ENCODE measurements at regions not wholly inside any gene's neighbourhood (a gene's known extent, or its start where the extent isn't known, plus 50 kb on each side); places are given as distances from the start of the nearest gene placed in this dataset.

DNA sequence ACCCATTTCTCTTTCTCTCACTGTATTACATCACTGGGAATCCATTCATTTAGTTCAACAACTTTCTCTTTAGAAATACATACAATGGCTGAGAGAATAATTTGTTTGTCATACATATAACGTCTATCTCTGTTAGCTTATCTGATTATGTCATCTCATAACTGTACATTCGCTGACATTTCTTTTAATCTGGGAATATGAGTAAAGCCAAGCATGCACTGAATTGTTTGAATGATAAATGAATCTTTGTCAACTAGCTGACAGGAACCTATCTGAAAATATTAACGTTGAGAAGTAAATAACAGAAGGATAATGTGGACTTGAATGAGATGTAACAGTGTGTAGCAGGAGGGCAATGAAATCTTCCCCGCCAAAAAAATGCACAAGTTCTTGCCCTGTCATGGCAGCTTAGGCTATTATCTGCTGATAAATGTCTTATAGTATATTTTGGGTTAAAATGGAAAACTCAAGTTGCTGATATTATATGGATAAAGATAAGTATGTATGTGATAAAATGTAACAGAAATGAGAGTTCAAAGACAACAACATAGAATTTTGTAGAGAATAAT, 581.2 kb upstream of the ADGRB3 start:
- Histone ChIP-seq H2AFZ (ENCODE audit: low read depth, low read length) (no peak overlapping the region), H3K4me3 (ENCODE audit: low read length) (no peak overlapping the region), H3K27me3 (ENCODE audit: insufficient read depth, low read length) (no peaks in the 10 kb centered on the region), H3K9me3 (ENCODE audit: low read length) (no peaks in the 10 kb centered on the region), H3K36me3 (ENCODE audit: insufficient read depth, low read length) (no peaks in the 10 kb centered on the region), H3K4me1 (ENCODE audit: insufficient read depth, low read length) (no peaks in the 10 kb centered on the region)

- Histone ChIP-seq H2AFZ (ENCODE audit: low read depth, low read length) (no peak overlapping the region), H3K4me3 (ENCODE audit: low read length) (no peak overlapping the region), H3K9me3 (ENCODE audit: low read length) (no peaks in the 10 kb centered on the region), H3K36me3 (ENCODE audit: insufficient read depth, low read length) (no peaks in the 10 kb centered on the region), H3K27me3 (ENCODE audit: insufficient read depth, low read length) (no peaks in the 10 kb centered on the region), H3K4me1 (ENCODE audit: insufficient read depth, low read length) (no peaks in the 10 kb centered on the region)
Measured at GRCh38 chr6:68052234-68052633, 582.8 kb upstream of the ADGRB3 start.

DNA sequence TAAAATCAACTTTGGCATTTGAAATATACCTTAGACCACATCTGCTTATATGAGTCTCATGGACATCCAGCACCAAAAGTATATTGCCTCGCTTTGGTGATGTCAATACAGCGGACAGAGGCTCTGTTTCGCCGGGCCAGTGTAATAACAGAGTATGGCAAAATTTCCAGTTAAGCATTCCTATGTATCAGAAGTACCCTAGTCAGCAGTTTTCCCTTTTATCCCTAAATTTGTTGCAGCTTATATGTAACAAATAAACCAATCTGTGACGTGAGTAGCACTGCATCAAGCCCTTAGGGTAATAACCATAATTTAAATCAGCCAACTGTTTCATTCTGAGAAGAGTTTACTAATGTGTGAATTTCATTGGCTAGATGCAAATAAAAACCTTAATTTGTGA, 585.5 kb upstream of the ADGRB3 start:
- no peaks in the 10 kb centered on the region for H3K4me1 ChIP-seq (ENCODE audit: insufficient read depth, low read length)
- H3K27me3 ChIP-seq (ENCODE audit: insufficient read depth, low read length): no peaks in the 10 kb centered on the region
- H3K4me3 ChIP-seq (ENCODE audit: low read length): no peak overlapping the region
- H3K9me3 ChIP-seq (ENCODE audit: low read length): no peaks in the 10 kb centered on the region
- no peak overlapping the region for H2AFZ ChIP-seq (ENCODE audit: low read depth, low read length)
- H3K36me3 ChIP-seq (ENCODE audit: insufficient read depth, low read length): no peaks in the 10 kb centered on the region

DNA sequence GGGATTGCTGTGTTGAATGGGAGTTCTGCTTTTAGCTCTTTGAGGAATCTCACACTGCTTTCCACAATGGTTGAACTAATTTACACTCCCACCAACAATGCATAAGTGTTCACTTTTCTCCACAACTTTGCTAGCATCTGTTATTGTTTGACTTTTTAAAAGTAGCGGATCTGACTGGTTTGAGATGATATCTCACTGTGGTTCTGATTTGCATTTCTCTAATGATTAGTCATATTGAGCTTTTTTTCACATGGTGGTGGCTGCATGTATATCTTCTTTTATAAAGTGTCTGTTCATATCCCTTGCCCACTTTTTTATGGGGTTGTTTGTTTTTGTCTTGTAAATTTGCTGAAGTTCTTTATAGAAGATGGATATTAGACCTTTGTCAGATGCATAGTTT, 588.3 kb upstream of the ADGRB3 start:
- Histone ChIP-seq H3K9me3 (ENCODE audit: low read length) (no peaks in the 10 kb centered on the region), H3K4me1 (ENCODE audit: insufficient read depth, low read length) (no peaks in the 10 kb centered on the region), H3K36me3 (ENCODE audit: insufficient read depth, low read length) (no peaks in the 10 kb centered on the region), H3K4me3 (ENCODE audit: low read length) (no peak overlapping the region), H2AFZ (ENCODE audit: low read depth, low read length) (no peak overlapping the region), H3K27me3 (ENCODE audit: insufficient read depth, low read length) (no peaks in the 10 kb centered on the region)

DNA sequence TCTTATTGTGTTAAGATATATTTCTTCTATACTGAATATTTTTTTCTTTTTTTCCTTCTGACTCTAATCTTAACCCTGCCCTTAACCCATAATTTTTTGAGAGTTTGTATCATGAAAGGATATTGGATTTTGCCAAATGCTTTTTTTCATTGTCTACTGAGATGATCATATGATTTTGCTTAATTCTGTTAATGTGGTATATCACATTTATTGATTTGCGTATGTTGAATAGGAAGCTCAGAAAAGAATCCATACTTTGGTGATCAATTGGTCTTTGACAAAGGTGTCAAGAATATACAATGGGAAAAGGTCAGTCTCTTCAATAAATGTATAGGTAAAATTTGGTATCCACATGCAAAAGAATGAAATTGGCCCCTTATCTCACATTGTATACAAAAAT, 588.8 kb upstream of the ADGRB3 start:
- Histone ChIP-seq H3K9me3 (ENCODE audit: low read length) (no peaks in the 10 kb centered on the region), H3K4me1 (ENCODE audit: insufficient read depth, low read length) (no peaks in the 10 kb centered on the region), H3K27me3 (ENCODE audit: insufficient read depth, low read length) (no peaks in the 10 kb centered on the region), H3K36me3 (ENCODE audit: insufficient read depth, low read length) (no peaks in the 10 kb centered on the region), H2AFZ (ENCODE audit: low read depth, low read length) (no peak overlapping the region), H3K4me3 (ENCODE audit: low read length) (no peak overlapping the region)

- Histone ChIP-seq H3K36me3 (ENCODE audit: insufficient read depth, low read length) (no peaks in the 10 kb centered on the region), H3K4me1 (ENCODE audit: insufficient read depth, low read length) (no peaks in the 10 kb centered on the region), H3K4me3 (ENCODE audit: low read length) (no peak overlapping the region), H2AFZ (ENCODE audit: low read depth, low read length) (no peak overlapping the region), H3K27me3 (ENCODE audit: insufficient read depth, low read length) (no peaks in the 10 kb centered on the region), H3K9me3 (ENCODE audit: low read length) (no peaks in the 10 kb centered on the region)
Measured at GRCh38 chr6:68045193-68045592, 589.9 kb upstream of the ADGRB3 start.

GRCh38 chr6:68044264-68044663, 590.8 kb upstream of the ADGRB3 start:
- Histone ChIP-seq H3K36me3 (ENCODE audit: insufficient read depth, low read length) (no peaks in the 10 kb centered on the region), H2AFZ (ENCODE audit: low read depth, low read length) (no peak overlapping the region), H3K4me3 (ENCODE audit: low read length) (no peak overlapping the region), H3K9me3 (ENCODE audit: low read length) (no peaks in the 10 kb centered on the region), H3K27me3 (ENCODE audit: insufficient read depth, low read length) (no peaks in the 10 kb centered on the region), H3K4me1 (ENCODE audit: insufficient read depth, low read length) (no peaks in the 10 kb centered on the region)

DNA sequence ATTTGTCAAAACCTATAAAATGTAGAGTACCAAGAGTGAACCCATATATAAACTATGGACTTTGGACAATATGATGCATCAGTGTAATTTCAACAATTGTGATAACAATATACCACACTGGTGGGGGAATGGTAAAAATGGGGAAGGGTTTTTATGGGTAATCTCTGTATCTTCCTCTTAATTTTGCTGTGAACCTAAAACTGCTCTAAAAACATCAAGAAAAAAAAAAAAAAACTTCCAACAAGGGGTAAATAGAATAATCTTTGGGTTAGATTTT, 592.0 kb upstream of the ADGRB3 start:
- Histone ChIP-seq H3K4me1 (ENCODE audit: insufficient read depth, low read length) (no peaks in the 10 kb centered on the region), H3K36me3 (ENCODE audit: insufficient read depth, low read length) (no peaks in the 10 kb centered on the region), H3K27me3 (ENCODE audit: insufficient read depth, low read length) (no peaks in the 10 kb centered on the region), H2AFZ (ENCODE audit: low read depth, low read length) (no peak overlapping the region), H3K4me3 (ENCODE audit: low read length) (no peak overlapping the region), H3K9me3 (ENCODE audit: low read length) (no peaks in the 10 kb centered on the region)

DNA sequence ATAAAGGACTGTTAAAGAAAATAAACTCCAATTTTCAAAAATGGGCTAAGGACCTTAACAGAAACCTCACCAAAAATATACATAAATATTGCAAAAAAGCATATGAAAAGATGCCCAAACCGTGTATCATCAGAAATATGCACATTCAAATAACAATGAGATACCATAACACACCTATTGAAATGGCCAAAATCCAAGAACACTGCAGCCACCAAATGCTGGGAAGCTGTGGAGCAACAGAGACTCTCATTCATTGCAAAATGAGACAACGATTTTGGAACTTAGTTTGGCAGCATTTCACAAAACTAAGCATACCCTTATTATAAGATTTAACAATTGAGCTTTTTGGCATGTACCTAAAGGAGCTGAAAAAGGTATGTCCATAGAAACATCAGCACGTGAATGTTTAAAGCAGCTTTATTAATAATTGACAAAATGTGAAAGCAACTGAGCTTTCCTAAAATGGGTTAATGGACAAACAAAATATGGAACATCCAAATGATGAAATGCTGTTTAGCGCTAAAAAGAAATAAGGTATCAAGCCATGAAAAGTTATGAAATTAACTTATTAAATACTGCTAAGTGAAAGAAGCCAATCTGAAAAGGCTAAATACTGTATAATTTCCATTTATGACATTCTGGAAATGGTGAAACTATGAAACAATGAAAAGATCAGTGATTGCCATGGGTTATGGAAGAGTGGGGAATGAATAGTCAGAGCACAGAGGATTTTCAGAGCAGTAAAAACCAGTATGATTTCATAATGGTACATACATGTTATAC, 592.6 kb upstream of the ADGRB3 start:
- H3K4me1 ChIP-seq (ENCODE audit: insufficient read depth, low read length): no peaks in the 10 kb centered on the region
- H3K4me3 ChIP-seq (ENCODE audit: low read length): no peak overlapping the region
- no peaks in the 10 kb centered on the region for H3K27me3 ChIP-seq (ENCODE audit: insufficient read depth, low read length)
- no peaks in the 10 kb centered on the region for H3K36me3 ChIP-seq (ENCODE audit: insufficient read depth, low read length)
- no peak overlapping the region for H2AFZ ChIP-seq (ENCODE audit: low read depth, low read length)
- no peaks in the 10 kb centered on the region for H3K9me3 ChIP-seq (ENCODE audit: low read length)

- H3K27me3 ChIP-seq (ENCODE audit: insufficient read depth, low read length): no peaks in the 10 kb centered on the region
- H2AFZ ChIP-seq (ENCODE audit: low read depth, low read length): no peak overlapping the region
- no peak overlapping the region for H3K4me3 ChIP-seq (ENCODE audit: low read length)
- no peaks in the 10 kb centered on the region for H3K36me3 ChIP-seq (ENCODE audit: insufficient read depth, low read length)
- H3K9me3 ChIP-seq (ENCODE audit: low read length): no peaks in the 10 kb centered on the region
- H3K4me1 ChIP-seq (ENCODE audit: insufficient read depth, low read length): no peaks in the 10 kb centered on the region
Measured at GRCh38 chr6:68040780-68041179, 594.3 kb upstream of the ADGRB3 start.

GRCh38 chr6:68040312-68040778, 594.7 kb upstream of the ADGRB3 start:
- Histone ChIP-seq H2AFZ (ENCODE audit: low read depth, low read length) (no peak overlapping the region), H3K4me3 (ENCODE audit: low read length) (no peak overlapping the region), H3K36me3 (ENCODE audit: insufficient read depth, low read length) (no peaks in the 10 kb centered on the region), H3K27me3 (ENCODE audit: insufficient read depth, low read length) (no peaks in the 10 kb centered on the region), H3K9me3 (ENCODE audit: low read length) (no peaks in the 10 kb centered on the region), H3K4me1 (ENCODE audit: insufficient read depth, low read length) (no peaks in the 10 kb centered on the region)

DNA sequence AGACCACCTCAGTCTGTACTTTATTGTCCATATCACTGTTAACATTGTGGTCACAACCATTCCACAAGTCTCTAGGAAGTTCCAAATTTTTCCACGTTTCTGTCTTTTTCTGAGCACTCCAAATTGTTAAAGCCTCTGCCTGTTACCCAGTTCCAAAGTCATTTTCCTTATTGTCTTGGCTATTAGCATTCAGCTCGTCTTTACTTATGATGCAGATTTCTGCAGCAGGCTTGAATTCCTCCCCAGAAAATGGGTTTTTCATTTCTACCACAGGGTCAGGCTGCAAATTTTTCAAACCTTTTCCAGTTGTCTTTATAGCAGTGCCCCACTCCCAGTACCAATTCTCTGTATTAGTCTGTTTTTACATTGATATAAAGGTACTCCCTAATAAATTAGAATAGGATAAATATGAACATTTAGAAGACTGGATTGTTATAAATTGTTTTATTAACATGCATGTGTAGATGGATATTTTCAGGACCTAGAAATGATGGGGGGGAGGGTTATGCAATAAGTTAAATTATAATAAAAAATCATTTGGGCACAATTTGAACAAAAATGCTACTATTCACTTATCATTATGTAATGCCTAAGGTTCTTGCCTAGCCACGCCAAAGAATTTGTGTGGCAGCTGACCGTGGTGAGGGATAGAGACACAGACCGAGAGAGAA, 595.3 kb upstream of the ADGRB3 start:
- no peaks in the 10 kb centered on the region for H3K9me3 ChIP-seq (ENCODE audit: low read length)
- no peak overlapping the region for H3K4me3 ChIP-seq (ENCODE audit: low read length)
- H3K27me3 ChIP-seq (ENCODE audit: insufficient read depth, low read length): no peaks in the 10 kb centered on the region
- H3K36me3 ChIP-seq (ENCODE audit: insufficient read depth, low read length): no peaks in the 10 kb centered on the region
- no peaks in the 10 kb centered on the region for H3K4me1 ChIP-seq (ENCODE audit: insufficient read depth, low read length)
- peak overlapping the region; percentile 43 for H2AFZ ChIP-seq (ENCODE audit: low read depth, low read length)

DNA sequence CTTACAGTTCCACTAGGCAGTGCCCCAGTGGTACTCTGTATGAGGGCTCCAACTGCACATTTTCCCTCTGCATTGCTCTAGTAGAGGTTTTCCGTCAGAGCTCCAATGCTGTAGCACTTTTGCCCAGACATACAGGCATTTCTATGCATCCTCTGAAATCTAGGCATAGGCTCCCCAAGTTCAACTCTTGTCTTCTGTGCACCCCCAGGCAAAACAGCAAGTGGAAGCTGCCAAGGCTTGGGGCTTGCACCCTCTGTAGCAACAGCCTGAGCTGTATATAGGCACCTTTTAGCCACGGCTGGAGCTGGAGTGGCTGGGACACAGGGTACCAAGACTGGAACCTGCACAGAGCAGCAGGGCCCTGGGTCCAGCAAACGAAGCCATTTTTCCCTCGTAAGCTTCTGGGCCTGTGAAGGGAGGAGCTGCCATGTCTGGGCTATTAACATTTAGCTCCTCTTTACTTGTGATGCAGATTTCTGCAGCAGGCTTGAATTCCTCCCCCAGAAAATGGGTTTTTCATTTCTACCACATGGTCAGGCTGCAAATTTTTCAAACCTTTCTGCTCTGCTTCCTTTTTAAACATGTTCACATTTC, 596.2 kb upstream of the ADGRB3 start:
- no peaks in the 10 kb centered on the region for H3K9me3 ChIP-seq (ENCODE audit: low read length)

More for the DNA sequence above, 596.2 kb upstream of the ADGRB3 start:
- Histone ChIP-seq H3K36me3 (ENCODE audit: insufficient read depth, low read length) (no peaks in the 10 kb centered on the region), H2AFZ (ENCODE audit: low read depth, low read length) (peak overlapping the region; percentile 43), H3K4me3 (ENCODE audit: low read length) (no peak overlapping the region), H3K27me3 (ENCODE audit: insufficient read depth, low read length) (no peaks in the 10 kb centered on the region), H3K4me1 (ENCODE audit: insufficient read depth, low read length) (no peaks in the 10 kb centered on the region)
